Osteoblast (primary cell): ENCODE measurements at regions not wholly inside any gene's neighbourhood (a gene's known extent, or its start where the extent isn't known, plus 50 kb on each side); places are given as distances from the start of the nearest gene placed in this dataset.

Experiments
- DNase-seq: peaks from one replicate; pipeline ENCODE4 v3.0.0; 2011; ENCODE audit warnings: low spot score, mixed read lengths; ENCODE audit not compliant: insufficient read length; ENCODE audit errors: missing footprints
- H2AFZ ChIP-seq: 2 replicates; pipeline ENCODE4 v1.6.0; 2011; ENCODE audit warnings: mild to moderate bottlenecking, low read length
- H3K27ac ChIP-seq: 2 replicates; pipeline ENCODE4 v1.5.1; 2011; ENCODE audit warnings: mild to moderate bottlenecking, low read depth, low read length, moderate library complexity
- H3K27me3 ChIP-seq: 2 replicates; pipeline ENCODE4 v1.6.0; 2012; ENCODE audit warnings: mild to moderate bottlenecking, control low read depth, inconsistent platforms, low read length, moderate library complexity; ENCODE audit not compliant: insufficient read depth
- H3K36me3 ChIP-seq: 2 replicates; pipeline ENCODE4 v1.5.1; 2011; ENCODE audit warnings: mild to moderate bottlenecking, low read length, control low read depth, moderate library complexity; ENCODE audit not compliant: insufficient read depth
- H3K4me1 ChIP-seq: 2 replicates; pipeline ENCODE4 v1.5.1; 2011; ENCODE audit warnings: mild to moderate bottlenecking, low read length, control low read depth, moderate library complexity; ENCODE audit not compliant: insufficient read depth
- H3K4me2 ChIP-seq: 2 replicates; pipeline ENCODE4 v1.6.0; 2011; ENCODE audit warnings: mild to moderate bottlenecking, low read length; ENCODE audit not compliant: insufficient read depth
- H3K4me3 ChIP-seq: fragments of 200-600 bp; sonication (generic); 3 replicates; pipeline ENCODE4 v1.5.1; 2012; ENCODE audit warnings: mild to moderate bottlenecking, low read length, inconsistent platforms; ENCODE audit not compliant: insufficient read depth
- H3K79me2 ChIP-seq: 2 replicates; pipeline ENCODE4 v1.6.0; 2012; ENCODE audit warnings: mild to moderate bottlenecking, low read length, control low read depth, inconsistent platforms; ENCODE audit not compliant: insufficient read depth
- H3K9me3 ChIP-seq: 2 replicates; pipeline ENCODE4 v1.5.1; 2011; ENCODE audit warnings: low read depth, low read length, control low read depth
- H4K20me1 ChIP-seq: 2 replicates; pipeline ENCODE4 v1.6.0; 2012; ENCODE audit warnings: mild to moderate bottlenecking, low read length, control low read depth; ENCODE audit not compliant: insufficient read depth
- TF ChIP-seq, protein P1 (sequence below): IDR thresholded peaks from 2 replicates; pipeline ENCODE4 v1.5.1; 2011; ENCODE audit warnings: mild to moderate bottlenecking, low read depth, low read length, moderate library complexity; ENCODE audit errors: extremely low read depth

DNA sequence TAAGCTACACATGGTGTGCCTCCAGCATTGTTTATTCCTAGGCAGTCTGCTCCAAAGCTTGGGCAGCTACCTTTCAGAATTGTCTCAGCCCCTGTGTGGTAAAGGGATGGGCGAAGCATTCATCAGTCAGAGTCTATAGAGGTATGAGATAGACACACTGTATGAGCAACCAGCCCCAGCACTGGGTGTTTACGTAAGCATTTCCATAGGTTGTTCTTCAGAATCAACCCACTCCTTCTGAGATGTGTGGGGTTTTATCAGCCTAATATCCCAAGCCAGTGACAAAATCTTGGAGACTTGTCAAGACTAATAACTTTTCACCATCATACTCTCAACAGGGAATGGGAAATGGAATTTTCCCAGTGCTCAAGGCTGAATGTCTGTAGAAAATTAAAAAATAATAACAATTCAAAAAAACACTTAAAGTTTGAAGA, 98.2 kb downstream of the BTG1 start:
- H3K36me3 ChIP-seq = no peaks in the 10 kb centered on the region
- H4K20me1 ChIP-seq = no peaks in the 10 kb centered on the region
- DNase-seq = no peak
- no peak overlapping the region for H2AFZ ChIP-seq
- H3K4me3 ChIP-seq = no peak overlapping the region
- no peaks in the 10 kb centered on the region for H3K27me3 ChIP-seq
- no peak overlapping the region for H3K27ac ChIP-seq
- H3K4me1 ChIP-seq = no peaks in the 10 kb centered on the region
- TF ChIP-seq, protein P1, sequence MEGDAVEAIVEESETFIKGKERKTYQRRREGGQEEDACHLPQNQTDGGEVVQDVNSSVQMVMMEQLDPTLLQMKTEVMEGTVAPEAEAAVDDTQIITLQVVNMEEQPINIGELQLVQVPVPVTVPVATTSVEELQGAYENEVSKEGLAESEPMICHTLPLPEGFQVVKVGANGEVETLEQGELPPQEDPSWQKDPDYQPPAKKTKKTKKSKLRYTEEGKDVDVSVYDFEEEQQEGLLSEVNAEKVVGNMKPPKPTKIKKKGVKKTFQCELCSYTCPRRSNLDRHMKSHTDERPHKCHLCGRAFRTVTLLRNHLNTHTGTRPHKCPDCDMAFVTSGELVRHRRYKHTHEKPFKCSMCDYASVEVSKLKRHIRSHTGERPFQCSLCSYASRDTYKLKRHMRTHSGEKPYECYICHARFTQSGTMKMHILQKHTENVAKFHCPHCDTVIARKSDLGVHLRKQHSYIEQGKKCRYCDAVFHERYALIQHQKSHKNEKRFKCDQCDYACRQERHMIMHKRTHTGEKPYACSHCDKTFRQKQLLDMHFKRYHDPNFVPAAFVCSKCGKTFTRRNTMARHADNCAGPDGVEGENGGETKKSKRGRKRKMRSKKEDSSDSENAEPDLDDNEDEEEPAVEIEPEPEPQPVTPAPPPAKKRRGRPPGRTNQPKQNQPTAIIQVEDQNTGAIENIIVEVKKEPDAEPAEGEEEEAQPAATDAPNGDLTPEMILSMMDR = no peak
- H3K9me3 ChIP-seq = no peaks in the 10 kb centered on the region
- H3K4me2 ChIP-seq = no peak overlapping the region
- no peaks in the 10 kb centered on the region for H3K79me2 ChIP-seq

DNA sequence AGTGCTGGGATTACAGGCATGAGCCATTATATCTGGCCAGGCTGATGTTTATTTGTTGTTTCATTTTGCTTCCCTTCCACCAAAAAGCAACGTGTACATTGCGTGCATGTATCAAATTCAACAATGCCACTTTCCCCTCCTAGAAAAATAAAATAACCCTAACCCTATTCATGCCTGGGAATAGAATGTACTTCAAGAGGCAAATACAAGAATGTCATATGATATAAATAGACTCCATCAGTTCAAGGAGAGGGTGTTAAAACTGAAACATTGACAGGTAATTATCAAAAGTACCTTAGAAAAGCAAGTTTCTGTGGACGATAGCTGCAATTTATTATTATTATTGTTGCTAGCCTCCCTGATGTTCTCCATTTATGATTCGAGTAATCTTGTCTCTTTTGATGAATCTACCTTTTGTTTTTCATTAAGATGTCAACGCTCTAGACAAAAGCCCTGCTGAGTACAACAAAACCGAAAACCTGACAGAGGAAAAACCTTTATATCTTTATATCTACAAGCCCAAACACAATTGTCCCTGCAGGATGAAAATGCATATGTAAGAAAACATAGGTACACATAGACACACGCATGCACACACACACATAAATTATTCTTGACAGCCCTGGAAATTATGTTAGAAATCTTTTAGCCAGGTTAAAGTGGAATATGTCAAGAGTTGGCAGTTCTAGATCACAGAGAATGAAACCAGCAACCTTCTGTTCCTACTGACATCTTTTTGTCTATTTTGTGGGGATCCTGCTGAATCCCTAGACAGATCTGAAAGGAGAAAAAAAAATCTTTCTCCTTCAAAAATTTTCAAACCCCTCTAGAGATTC, 98.9 kb downstream of the BTG1 start:
- DNase-seq = no peak
- Histone ChIP-seq H3K9me3 (no peaks in the 10 kb centered on the region), H2AFZ (no peak overlapping the region), H3K4me3 (no peak overlapping the region), H3K36me3 (no peaks in the 10 kb centered on the region), H3K4me1 (no peaks in the 10 kb centered on the region), H3K79me2 (no peaks in the 10 kb centered on the region), H3K4me2 (no peak overlapping the region), H4K20me1 (no peaks in the 10 kb centered on the region), H3K27ac (no peak overlapping the region), H3K27me3 (no peaks in the 10 kb centered on the region)
- TF ChIP-seq, protein P1 = no peak

DNA sequence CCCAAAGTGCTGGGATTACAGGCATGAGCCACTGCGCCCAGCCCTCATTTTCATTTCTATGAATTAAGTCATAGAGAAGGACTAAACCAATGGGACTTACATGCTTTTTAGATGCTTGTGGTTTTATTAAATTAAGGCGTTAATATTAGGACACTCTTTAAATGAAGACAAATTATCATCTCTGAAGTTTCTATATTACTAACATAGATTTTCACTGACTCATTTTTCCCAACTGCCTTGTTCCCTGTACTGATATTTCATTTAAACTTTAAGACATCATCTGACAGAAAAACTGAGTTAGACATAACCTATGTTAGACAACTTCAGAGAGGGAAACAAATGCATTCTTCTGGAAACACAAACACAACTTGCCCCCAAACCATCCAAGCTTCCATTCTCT, 99.8 kb downstream of the BTG1 start:
- H3K9me3 ChIP-seq = no peaks in the 10 kb centered on the region
- H3K4me1 ChIP-seq = no peaks in the 10 kb centered on the region
- H3K79me2 ChIP-seq = no peaks in the 10 kb centered on the region
- no peaks in the 10 kb centered on the region for H4K20me1 ChIP-seq
- H2AFZ ChIP-seq = no peak overlapping the region
- H3K36me3 ChIP-seq = no peaks in the 10 kb centered on the region
- TF ChIP-seq, protein P1 = no peak
- no peaks in the 10 kb centered on the region for H3K27me3 ChIP-seq
- no peak overlapping the region for H3K27ac ChIP-seq
- H3K4me2 ChIP-seq = no peak overlapping the region
- DNase-seq = no peak
- no peak overlapping the region for H3K4me3 ChIP-seq

DNA sequence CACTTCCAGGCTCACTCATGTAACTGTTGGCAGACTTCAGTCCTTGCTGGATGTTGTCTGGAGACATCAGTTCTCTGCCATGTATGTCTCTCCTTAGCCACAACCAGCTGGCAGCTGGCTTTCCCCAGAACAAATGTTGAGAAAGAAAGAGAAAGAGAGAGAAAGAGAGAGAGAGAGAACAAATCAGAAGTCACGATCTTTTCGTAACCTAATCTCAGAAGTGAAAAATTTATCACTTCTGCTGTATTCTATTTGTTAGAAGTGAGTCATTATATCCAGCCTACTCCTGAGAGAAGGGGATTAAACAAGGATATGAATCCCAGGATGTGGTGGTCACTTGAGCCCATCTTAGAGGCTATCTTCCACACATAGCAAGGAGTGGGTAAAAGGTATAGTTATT, 101.2 kb downstream of the BTG1 start:
- H3K79me2 ChIP-seq = no peaks in the 10 kb centered on the region
- no peaks in the 10 kb centered on the region for H3K4me1 ChIP-seq
- TF ChIP-seq, protein P1 = no peak
- H3K4me2 ChIP-seq = no peak overlapping the region
- no peaks in the 10 kb centered on the region for H3K9me3 ChIP-seq
- no peak overlapping the region for H3K27ac ChIP-seq
- DNase-seq = no peak
- no peaks in the 10 kb centered on the region for H3K36me3 ChIP-seq
- peak overlapping the region; percentile 69 for H2AFZ ChIP-seq
- H3K4me3 ChIP-seq = no peak overlapping the region
- H3K27me3 ChIP-seq = no peaks in the 10 kb centered on the region
- H4K20me1 ChIP-seq = no peaks in the 10 kb centered on the region
